Neural cell (in vitro differentiated cells): ENCODE measurements at regions not wholly inside any gene's neighbourhood (a gene's known extent, or its start where the extent isn't known, plus 50 kb on each side); places are given as distances from the start of the nearest gene placed in this dataset.

Experiments used
- H2AFZ ChIP-seq: fragments of 200-600, 300-800 bp; sonication (generic), shearing (Covaris generic); 2 replicates; pipeline ENCODE4 v1.6.0; 2014; ENCODE audit warnings: low read depth, mild to moderate bottlenecking, antibody characterized with exemption, low read length, moderate library complexity
- H3F3A ChIP-seq: fragments of 200-600 bp; shearing (Covaris generic); 2 replicates; pipeline ENCODE4 v1.6.1; 2016; ENCODE audit warnings: mild to moderate bottlenecking, moderate library complexity, mixed read lengths, antibody characterized with exemption, low read length; ENCODE audit not compliant: insufficient read depth, poor library complexity, severe bottlenecking
- H3K27ac ChIP-seq: fragments of 200-600, 300-800 bp; sonication (generic), shearing (Covaris generic); 2 replicates; pipeline ENCODE4 v1.5.1; 2014; ENCODE audit warnings: mild to moderate bottlenecking, low read length, moderate library complexity
- H3K27me3 ChIP-seq: fragments of 300-800, 200-600 bp; sonication (generic), shearing (Covaris generic); 2 replicates; pipeline ENCODE4 v1.6.0; 2014; ENCODE audit warnings: mild to moderate bottlenecking, low read depth, low read length, moderate library complexity; ENCODE audit not compliant: insufficient read depth
- H3K36me3 ChIP-seq: fragments of 300-800, 200-600 bp; sonication (generic), shearing (Covaris generic); 2 replicates; pipeline ENCODE4 v1.5.1; 2014; ENCODE audit warnings: mild to moderate bottlenecking, antibody characterized with exemption, low read length, moderate library complexity; ENCODE audit not compliant: insufficient read depth
- H3K4me2 ChIP-seq: fragments of 300-800, 200-600 bp; sonication (generic), shearing (Covaris generic); 2 replicates; pipeline ENCODE4 v1.6.0; 2014; ENCODE audit warnings: mild to moderate bottlenecking, low read length
- H3K4me3 ChIP-seq: fragments of 300-800, 200-600 bp; sonication (generic), shearing (Covaris generic); 2 replicates; pipeline ENCODE4 v1.5.1; 2014; ENCODE audit warnings: mild to moderate bottlenecking, low read length, moderate library complexity
- H3K79me2 ChIP-seq: fragments of 200-600 bp; shearing (Covaris generic); replicated peaks from 2 replicates; pipeline ENCODE4 v1.6.0; 2014; ENCODE audit warnings: mild to moderate bottlenecking, low read length, moderate library complexity; ENCODE audit not compliant: insufficient read depth
- H3K9ac ChIP-seq: fragments of 300-800, 200-600 bp; sonication (generic), shearing (Covaris generic); 2 replicates; pipeline ENCODE4 v1.6.1; 2016; ENCODE audit warnings: mild to moderate bottlenecking, low read length, mixed read lengths
- H3K9me2 ChIP-seq: fragments of 200-600 bp; shearing (Covaris generic); 2 replicates; pipeline ENCODE4 v1.6.1; 2016; ENCODE audit warnings: mild to moderate bottlenecking, low read length, mixed read lengths; ENCODE audit not compliant: insufficient read depth
- H3K9me3 ChIP-seq: fragments of 200-600, 300-800 bp; sonication (generic), shearing (Covaris generic); 2 replicates; pipeline ENCODE4 v1.6.1; 2016; ENCODE audit warnings: mild to moderate bottlenecking, mixed run types, low read length, moderate library complexity, mixed read lengths
- H4K20me1 ChIP-seq: fragments of 200-600 bp; shearing (Covaris generic); 2 replicates; pipeline ENCODE4 v1.6.1; 2016; ENCODE audit warnings: mild to moderate bottlenecking, mixed run types; ENCODE audit not compliant: insufficient read depth
- CTCF ChIP-seq: fragments of 450-650 bp; IDR thresholded peaks from 2 replicates; pipeline ENCODE4 v1.5.1; 2014; ENCODE audit warnings: antibody characterized with exemption, mild to moderate bottlenecking, moderate library complexity; ENCODE audit not compliant: poor library complexity, severe bottlenecking
- EP300 ChIP-seq: fragments of 450-650 bp; conservative IDR thresholded peaks from 2 replicates; pipeline ENCODE4 v1.6.1; 2014; ENCODE audit warnings: antibody characterized with exemption, mild to moderate bottlenecking, moderate library complexity; ENCODE audit not compliant: poor library complexity, severe bottlenecking
- EZH2 ChIP-seq: fragments of 200-600, 300-800 bp; shearing (Covaris generic), sonication (generic); IDR thresholded peaks from 2 replicates; pipeline ENCODE4 v1.6.1; 2014; ENCODE audit warnings: antibody characterized with exemption, low read length, borderline replicate concordance, mild to moderate bottlenecking; ENCODE audit not compliant: insufficient read depth, poor library complexity, severe bottlenecking
- MXI1 ChIP-seq: fragments of 450-650 bp; conservative IDR thresholded peaks from 2 replicates; pipeline ENCODE4 v1.6.1; 2014; ENCODE audit warnings: antibody characterized with exemption, mild to moderate bottlenecking; ENCODE audit not compliant: poor library complexity, severe bottlenecking
- POLR2AphosphoS5 ChIP-seq: IDR thresholded peaks from 2 replicates; pipeline ENCODE4 v1.6.1; 2012
- RAD21 ChIP-seq: fragments of 450-650 bp; conservative IDR thresholded peaks from 2 replicates; pipeline ENCODE4 v1.6.1; 2014; ENCODE audit warnings: antibody characterized with exemption, mild to moderate bottlenecking, moderate library complexity
- REST ChIP-seq: IDR thresholded peaks from 2 replicates; pipeline ENCODE4 v1.6.1; 2012; ENCODE audit warnings: borderline replicate concordance
- SMC3 ChIP-seq: fragments of 450-650 bp; conservative IDR thresholded peaks from 2 replicates; pipeline ENCODE4 v1.6.1; 2014; ENCODE audit warnings: antibody characterized with exemption, mild to moderate bottlenecking, moderate library complexity; ENCODE audit not compliant: poor library complexity
- TAF1 ChIP-seq: IDR thresholded peaks from 2 replicates; pipeline ENCODE4 v1.6.1; 2012; ENCODE audit warnings: low read depth

GRCh38 chr11:81744336-81745116 is 989.1 kb downstream of the FAM181B start:
- Histone ChIP-seq H3K27ac (no peak overlapping the region), H3K9me2 (no peaks in the 10 kb centered on the region), H3K4me3 (no peak overlapping the region), H3K9ac (no peak overlapping the region), H4K20me1 (no peaks in the 10 kb centered on the region), H2AFZ (no peak overlapping the region), H3K9me3 (no peaks in the 10 kb centered on the region), H3K79me2 (no peaks in the 10 kb centered on the region), H3K4me2 (no peak overlapping the region), H3K36me3 (no peaks in the 10 kb centered on the region), H3F3A (no peaks in the 10 kb centered on the region), H3K27me3 (no peaks in the 10 kb centered on the region)
- TF ChIP-seq MXI1 (no peak), TAF1 (no peak), REST (no peak), CTCF (no peak), EP300 (no peak), EZH2 (no peak), SMC3 (no peak), RAD21 (no peak), POLR2AphosphoS5 (no peak)

GRCh38 chr11:81725701-81726100 is 1008.0 kb downstream of the FAM181B start:
- Histone ChIP-seq H3K9me3 (no peaks in the 10 kb centered on the region), H4K20me1 (no peaks in the 10 kb centered on the region)
- no peak for TF ChIP-seq EP300
- no peak for TF ChIP-seq RAD21
- no peak for TF ChIP-seq REST
- TF ChIP-seq CTCF, result no peak
- no peak for TF ChIP-seq POLR2AphosphoS5
- no peak for TF ChIP-seq SMC3
- TF ChIP-seq MXI1, result no peak
- no peak for TF ChIP-seq EZH2
- no peak for TF ChIP-seq TAF1

More at GRCh38 chr11:81725701-81726100, 1008.0 kb downstream of the FAM181B start:
- Histone ChIP-seq H3K4me3 (no peak overlapping the region), H3K27ac (no peak overlapping the region), H2AFZ (no peak overlapping the region), H3K27me3 (no peaks in the 10 kb centered on the region), H3F3A (no peaks in the 10 kb centered on the region), H3K9me2 (no peaks in the 10 kb centered on the region), H3K79me2 (no peaks in the 10 kb centered on the region), H3K4me2 (no peak overlapping the region), H3K36me3 (no peaks in the 10 kb centered on the region), H3K9ac (no peak overlapping the region)
